ENCODE measurements at regions not wholly inside any gene's neighbourhood (a gene's known extent, or its start where the extent isn't known, plus 50 kb on each side); places are given as distances from the start of the nearest gene placed in this dataset.
A peak's percentile ranks its signal among the peaks of the same experiment; 100 is the strongest.

GRCh38 chr6:141152951-141153350 lies 979.8 kb upstream of the GJE1 start:
- Histone ChIP-seq H3K4me3 (ENCODE audit: low read length) (no peak overlapping the region), H3K36me3 (replicated peaks; ENCODE audit: insufficient read depth, low read length) (no peaks in the 10 kb centered on the region), H3K4me2 (ENCODE audit: low read depth, low read length) (peak overlapping the region; percentile 65), H3K4me1 (ENCODE audit: low read length) (peaks cover 43% of the 10 kb centered on the region), H4K20me1 (ENCODE audit: insufficient read depth, low read length) (no peaks in the 10 kb centered on the region), H3K9me2 (replicated peaks; ENCODE audit: insufficient read depth, low read length) (no peaks in the 10 kb centered on the region), H3K79me2 (ENCODE audit: low read length) (no peaks in the 10 kb centered on the region), H3K9ac (ENCODE audit: low read length) (peak overlapping the region; percentile 64), H3K27ac (ENCODE audit: low read length) (peak overlapping the region; percentile 92), H3K9me3 (replicated peaks; ENCODE audit: insufficient read depth, low read length) (no peaks in the 10 kb centered on the region), H3F3A (ENCODE audit: insufficient read depth, low read length) (peaks cover under 1% of the 10 kb centered on the region; the same call in 1 of the 2 replicates), H3K27me3 (replicated peaks; ENCODE audit: insufficient read depth, low read length) (no peaks in the 10 kb centered on the region), H2AFZ (ENCODE audit: low read length) (peak overlapping the region; percentile 28)
- TF ChIP-seq EZH2 (optimal IDR thresholded peaks at IDR 0.05; ENCODE audit: low read depth, low read length) (no peak), EZH2phosphoT487 (IDR thresholded peaks at IDR 0.05; ENCODE audit: low read length) (no peak)
- TF ChIP-seq, protein P1, sequence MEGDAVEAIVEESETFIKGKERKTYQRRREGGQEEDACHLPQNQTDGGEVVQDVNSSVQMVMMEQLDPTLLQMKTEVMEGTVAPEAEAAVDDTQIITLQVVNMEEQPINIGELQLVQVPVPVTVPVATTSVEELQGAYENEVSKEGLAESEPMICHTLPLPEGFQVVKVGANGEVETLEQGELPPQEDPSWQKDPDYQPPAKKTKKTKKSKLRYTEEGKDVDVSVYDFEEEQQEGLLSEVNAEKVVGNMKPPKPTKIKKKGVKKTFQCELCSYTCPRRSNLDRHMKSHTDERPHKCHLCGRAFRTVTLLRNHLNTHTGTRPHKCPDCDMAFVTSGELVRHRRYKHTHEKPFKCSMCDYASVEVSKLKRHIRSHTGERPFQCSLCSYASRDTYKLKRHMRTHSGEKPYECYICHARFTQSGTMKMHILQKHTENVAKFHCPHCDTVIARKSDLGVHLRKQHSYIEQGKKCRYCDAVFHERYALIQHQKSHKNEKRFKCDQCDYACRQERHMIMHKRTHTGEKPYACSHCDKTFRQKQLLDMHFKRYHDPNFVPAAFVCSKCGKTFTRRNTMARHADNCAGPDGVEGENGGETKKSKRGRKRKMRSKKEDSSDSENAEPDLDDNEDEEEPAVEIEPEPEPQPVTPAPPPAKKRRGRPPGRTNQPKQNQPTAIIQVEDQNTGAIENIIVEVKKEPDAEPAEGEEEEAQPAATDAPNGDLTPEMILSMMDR (IDR thresholded peaks at IDR 0.05; ENCODE audit: low read length) = no peak
- no peak for DNase-seq

GRCh38 chr6:141151710-141152417 lies 980.9 kb upstream of the GJE1 start:
- Histone ChIP-seq H3K4me1 (ENCODE audit: low read length) (peaks cover 34% of the 10 kb centered on the region), H3F3A (ENCODE audit: insufficient read depth, low read length) (no peaks in the 10 kb centered on the region), H3K27ac (ENCODE audit: low read length) (peak overlapping the region; percentile 92; the same call in 1 of the 2 replicates), H3K9me3 (replicated peaks; ENCODE audit: insufficient read depth, low read length) (no peaks in the 10 kb centered on the region), H3K4me3 (ENCODE audit: low read length) (no peak overlapping the region), H3K9ac (ENCODE audit: low read length) (no peak overlapping the region), H3K36me3 (replicated peaks; ENCODE audit: insufficient read depth, low read length) (no peaks in the 10 kb centered on the region), H3K9me2 (replicated peaks; ENCODE audit: insufficient read depth, low read length) (no peaks in the 10 kb centered on the region), H2AFZ (ENCODE audit: low read length) (peak overlapping the region; percentile 28), H4K20me1 (ENCODE audit: insufficient read depth, low read length) (no peaks in the 10 kb centered on the region), H3K27me3 (replicated peaks; ENCODE audit: insufficient read depth, low read length) (no peaks in the 10 kb centered on the region), H3K4me2 (ENCODE audit: low read depth, low read length) (no peak overlapping the region), H3K79me2 (ENCODE audit: low read length) (no peaks in the 10 kb centered on the region)
- no peak for TF ChIP-seq EZH2 (optimal IDR thresholded peaks at IDR 0.05; ENCODE audit: low read depth, low read length)
- TF ChIP-seq EZH2phosphoT487 (IDR thresholded peaks at IDR 0.05; ENCODE audit: low read length) = no peak
- TF ChIP-seq, protein P1 (IDR thresholded peaks at IDR 0.05; ENCODE audit: low read length) = no peak
- DNase-seq = no peak

GRCh38 chr6:141141870-141142269 lies 990.9 kb upstream of the GJE1 start:
- Histone ChIP-seq H3F3A (ENCODE audit: insufficient read depth, low read length) (no peaks in the 10 kb centered on the region), H2AFZ (ENCODE audit: low read length) (no peak overlapping the region), H3K27me3 (replicated peaks; ENCODE audit: insufficient read depth, low read length) (no peaks in the 10 kb centered on the region), H3K9me2 (replicated peaks; ENCODE audit: insufficient read depth, low read length) (no peaks in the 10 kb centered on the region), H3K4me3 (ENCODE audit: low read length) (no peak overlapping the region), H3K36me3 (replicated peaks; ENCODE audit: insufficient read depth, low read length) (no peaks in the 10 kb centered on the region), H3K4me1 (ENCODE audit: low read length) (peaks cover 19% of the 10 kb centered on the region), H3K79me2 (ENCODE audit: low read length) (no peaks in the 10 kb centered on the region), H4K20me1 (ENCODE audit: insufficient read depth, low read length) (no peaks in the 10 kb centered on the region), H3K4me2 (ENCODE audit: low read depth, low read length) (0 out of 2 replicates have a peak overlapping the region, but pooled peaks have one; percentile 29), H3K9ac (ENCODE audit: low read length) (no peak overlapping the region), H3K27ac (ENCODE audit: low read length) (no peak overlapping the region), H3K9me3 (replicated peaks; ENCODE audit: insufficient read depth, low read length) (no peaks in the 10 kb centered on the region)
- no peak for DNase-seq
- TF ChIP-seq EZH2 (optimal IDR thresholded peaks at IDR 0.05; ENCODE audit: low read depth, low read length) = no peak
- TF ChIP-seq EZH2phosphoT487 (IDR thresholded peaks at IDR 0.05; ENCODE audit: low read length) = no peak
- TF ChIP-seq, protein P1 (IDR thresholded peaks at IDR 0.05; ENCODE audit: low read length) = no peak
